Thyroid gland (tissue), 4 donors: ENCODE measurements at regions not wholly inside any gene's neighbourhood (a gene's known extent, or its start where the extent isn't known, plus 50 kb on each side); places are given as distances from the start of the nearest gene placed in this dataset.
A peak's percentile ranks its signal among the peaks of the same experiment; 100 is the strongest.

Source experiments
- DNase-seq, 2 donors: peaks; one replicate each; pipeline ENCODE4 v3.0.0-alpha.2; 2019
- H3K27ac ChIP-seq, 3 donors: fragments of 200-600 bp; sonication (generic); 1 replicate in 2 of 3; 2 replicates in 1 of 3; pipeline ENCODE4 v1.5.1; 2016 to 2019; ENCODE audit warnings: mild to moderate bottlenecking in 1 of 3, moderate library complexity in 1 of 3
- H3K27me3 ChIP-seq: fragments of 200-600 bp; sonication (generic); one replicate; pipeline ENCODE4 v1.5.1; 2019
- H3K36me3 ChIP-seq, 2 donors: fragments of 200-600 bp; sonication (generic); one replicate each; pipeline ENCODE4 v1.5.1; 2016 to 2019
- H3K4me1 ChIP-seq, 2 donors: fragments of 200-600 bp; sonication (generic); one replicate each; pipeline ENCODE4 v1.5.1; 2017 to 2019
- H3K4me3 ChIP-seq, 3 donors: fragments of 200-600 bp; sonication (generic); replicated peaks in 1 of 3; 1 replicate in 2 of 3; 2 replicates in 1 of 3; pipeline ENCODE4 v1.5.1; 2016; ENCODE audit warnings: mild to moderate bottlenecking in 1 of 3
- H3K9me3 ChIP-seq: fragments of 200-600 bp; sonication (generic); one replicate; pipeline ENCODE4 v1.5.1; 2017
- CTCF ChIP-seq, 6 experiments: fragments of 200-600 bp in 3 of 6; fragments of 450-650 bp in 3 of 6; sonication (generic) in 3 of 6; IDR thresholded peaks; one replicate each; pipeline ENCODE4 v1.5.1; 2016 to 2019; ENCODE audit warnings: antibody characterized with exemption in 6 of 6, mild to moderate bottlenecking in 2 of 6, inconsistent platforms in 1 of 6, moderate library complexity in 1 of 6
- POLR2A ChIP-seq, 2 donors: fragments of 450-650 bp; IDR thresholded peaks; one replicate each; pipeline ENCODE4 v1.6.1; 2017; ENCODE audit warnings: antibody characterized with exemption in 2 of 2, mild to moderate bottlenecking in 2 of 2, moderate library complexity in 1 of 2
- WGBS, 2 donors: methylation state at CpG; one replicate each; pipeline ENCODE4 v1.1.5; 2017; 5-methylcytosine and 5-hydroxymethylcytosine counted together
- intact Hi-C: fragments of 100-400 bp; cut with DNase I; formaldehyde crosslinking; loops from one replicate; pipeline ENCODE4 v1.15.1; 2023

GRCh38 chr3:23749609-23750008 is 56.1 kb upstream of the UBE2E1 start:
- 85 to 86% methylated on average over 4 of the region's 4 CpGs for WGBS, 2 donors
- no peaks in the 10 kb centered on the region for H3K9me3 ChIP-seq
- DNase-seq: no peak
- H3K27ac ChIP-seq: no peak overlapping the region
- intact Hi-C loops: no loop called here
- H3K27me3 ChIP-seq: no peaks in the 10 kb centered on the region
- H3K4me3 ChIP-seq: no peak overlapping the region
- TF ChIP-seq POLR2A (IDR thresholded peaks at IDR 0.05): no peak
- TF ChIP-seq CTCF (IDR thresholded peaks at IDR 0.05): no peak
- no peaks in the 10 kb centered on the region for H3K36me3 ChIP-seq
- H3K4me1 ChIP-seq: peaks cover 0 to 15% of the 10 kb centered on the region in 2 donors

- DNase-seq: no peak
- WGBS, 2 donors: 40 to 47% methylated on average over 11 of the region's 11 CpGs
- H3K27ac ChIP-seq: no peak overlapping the region
- H3K9me3 ChIP-seq: no peaks in the 10 kb centered on the region
- H3K4me3 ChIP-seq: no peak overlapping the region
- intact Hi-C loops: no loop called here
- no peak for TF ChIP-seq POLR2A (IDR thresholded peaks at IDR 0.05)
- no peak for TF ChIP-seq CTCF (IDR thresholded peaks at IDR 0.05)
- no peaks in the 10 kb centered on the region for H3K27me3 ChIP-seq
- peaks cover 0 to 15% of the 10 kb centered on the region in 2 donors for H3K4me1 ChIP-seq
- H3K36me3 ChIP-seq: no peaks in the 10 kb centered on the region
These were observed 55.1 kb upstream of the UBE2E1 start for GRCh38 chr3:23750573-23751210.

- H3K27ac ChIP-seq: no peak overlapping the region
- intact Hi-C loops: no loop called here
- 48 to 54% methylated on average over 7 of the region's 7 CpGs for WGBS, 2 donors
- peaks cover 0 to 15% of the 10 kb centered on the region in 2 donors for H3K4me1 ChIP-seq
- TF ChIP-seq POLR2A (IDR thresholded peaks at IDR 0.05): no peak
- TF ChIP-seq CTCF (IDR thresholded peaks at IDR 0.05): no peak
- no peaks in the 10 kb centered on the region for H3K36me3 ChIP-seq
- no peaks in the 10 kb centered on the region for H3K9me3 ChIP-seq
- H3K4me3 ChIP-seq: no peak overlapping the region
- H3K27me3 ChIP-seq: no peaks in the 10 kb centered on the region
- DNase-seq: peak in 1 of 2 donors; percentile 12
These were observed 54.5 kb upstream of the UBE2E1 start for GRCh38 chr3:23751212-23751723.

- 80 to 92% methylated on average over 3 of the region's 3 CpGs for WGBS, 2 donors
- no peaks in the 10 kb centered on the region for H3K36me3 ChIP-seq
- H3K9me3 ChIP-seq: no peaks in the 10 kb centered on the region
- intact Hi-C loops: no loop called here
- DNase-seq: no peak
- peaks cover 0 to 15% of the 10 kb centered on the region in 2 donors for H3K4me1 ChIP-seq
- H3K27me3 ChIP-seq: no peaks in the 10 kb centered on the region
- no peak overlapping the region for H3K27ac ChIP-seq
- TF ChIP-seq POLR2A (IDR thresholded peaks at IDR 0.05) (no peak), CTCF (IDR thresholded peaks at IDR 0.05) (no peak)
- no peak overlapping the region for H3K4me3 ChIP-seq
These were observed 53.6 kb upstream of the UBE2E1 start for GRCh38 chr3:23752126-23752525.

- WGBS, 2 donors: 71 to 89% methylated on average over 4 of the region's 4 CpGs
- Histone ChIP-seq H3K36me3 (no peaks in the 10 kb centered on the region), H3K9me3 (no peaks in the 10 kb centered on the region), H3K4me1 (peaks cover 0 to 11% of the 10 kb centered on the region in 2 donors), H3K27ac (no peak overlapping the region), H3K4me3 (no peak overlapping the region), H3K27me3 (no peaks in the 10 kb centered on the region)
- no peak for TF ChIP-seq POLR2A (IDR thresholded peaks at IDR 0.05)
- no peak for TF ChIP-seq CTCF (IDR thresholded peaks at IDR 0.05)
- DNase-seq: no peak
- intact Hi-C loops: no loop called here
These were observed 51.5 kb upstream of the UBE2E1 start for GRCh38 chr3:23754215-23754614.
